Mucosa of descending colon (tissue), 3 donors: ENCODE measurements at regions not wholly inside any gene's neighbourhood (a gene's known extent, or its start where the extent isn't known, plus 50 kb on each side); places are given as distances from the start of the nearest gene placed in this dataset.

Experiments
- ATAC-seq: fragments of 200-7000 bp; cut with Tn5 transposase; one replicate; pipeline ENCODE4 v1.9.1; 2020; ENCODE audit warnings: mild to moderate bottlenecking, moderate library complexity
- DNase-seq, 3 donors: peaks; one replicate each; pipeline ENCODE4 v3.0.0-alpha.2; 2020
- H3K36me3 ChIP-seq: fragments of 200-600 bp; one replicate; pipeline ENCODE4 v1.8.0; 2021; ENCODE audit warnings: low read depth, mild to moderate bottlenecking
- H3K4me1 ChIP-seq: fragments of 200-600 bp; one replicate; pipeline ENCODE4 v1.8.0; 2021; ENCODE audit warnings: low read depth, mild to moderate bottlenecking
- H3K4me3 ChIP-seq: fragments of 200-600 bp; one replicate; pipeline ENCODE4 v1.8.0; 2021; ENCODE audit warnings: mild to moderate bottlenecking
- H3K9me3 ChIP-seq: fragments of 200-600 bp; one replicate; pipeline ENCODE4 v1.8.0; 2021; ENCODE audit warnings: mild to moderate bottlenecking
- CTCF ChIP-seq: fragments of 200-600 bp; IDR thresholded peaks from one replicate; pipeline ENCODE4 v1.8.0; 2022; ENCODE audit warnings: antibody characterized with exemption, mild to moderate bottlenecking
- intact Hi-C, 2 donors: fragments of 100-400 bp; cut with DNase I in 1 of 2; cut with micrococcal nuclease in 1 of 2; formaldehyde crosslinking; loops; one replicate each; pipeline versions ENCODE4 v1.11.0 to v1.11.1; 2022; cut with DNase I, micrococcal nuclease
- donor health status: DM: no; HTN: no; CAD: no; lungs with moderate emphysema.
- donor health status: DM: no; HTN: no; CAD: no.
- donor health status: DM: no; HTN: yes; CAD: no.

- Histone ChIP-seq H3K36me3 (no peaks in the 10 kb centered on the region), H3K4me1 (no peaks in the 10 kb centered on the region), H3K9me3 (no peaks in the 10 kb centered on the region), H3K4me3 (no peak overlapping the region)
- ATAC-seq (peak; percentile 89), DNase-seq (peak in 1 of 3 donors; percentile 5)
- intact Hi-C loops = no loop called here
- no peak for TF ChIP-seq CTCF
Measured at GRCh38 chr3:186487819-186488218, 56.4 kb downstream of the CRYGS start.

GRCh38 chr3:186487037-186487436, 57.1 kb downstream of the CRYGS start:
- TF ChIP-seq CTCF = no peak

GRCh38 chr3:186483611-186484340, 60.4 kb downstream of the CRYGS start:
- DNase-seq (no peak), ATAC-seq (no peak)
- H3K4me3 ChIP-seq = no peak overlapping the region
- intact Hi-C loops = no loop called here
- H3K4me1 ChIP-seq = no peaks in the 10 kb centered on the region
- H3K36me3 ChIP-seq = no peaks in the 10 kb centered on the region
- TF ChIP-seq CTCF = no peak
- H3K9me3 ChIP-seq = no peaks in the 10 kb centered on the region

More at GRCh38 chr3:186487037-186487436, 57.1 kb downstream of the CRYGS start:
- no peaks in the 10 kb centered on the region for H3K36me3 ChIP-seq
- no peaks in the 10 kb centered on the region for H3K4me1 ChIP-seq
- H3K4me3 ChIP-seq = no peak overlapping the region
- intact Hi-C loops = no loop called here
- DNase-seq (no peak), ATAC-seq (peak; percentile 58)
- H3K9me3 ChIP-seq = no peaks in the 10 kb centered on the region

GRCh38 chr3:186481526-186481925, 62.7 kb downstream of the CRYGS start:
- intact Hi-C loops = no loop called here
- Histone ChIP-seq H3K9me3 (no peaks in the 10 kb centered on the region), H3K4me1 (no peaks in the 10 kb centered on the region), H3K4me3 (no peak overlapping the region), H3K36me3 (no peaks in the 10 kb centered on the region)
- no peak for DNase-seq
- ATAC-seq = no peak
- no peak for TF ChIP-seq CTCF

GRCh38 chr3:186477876-186478275, 66.3 kb downstream of the CRYGS start:
- intact Hi-C loops = no loop called here
- Histone ChIP-seq H3K36me3 (no peaks in the 10 kb centered on the region), H3K9me3 (no peaks in the 10 kb centered on the region), H3K4me1 (no peaks in the 10 kb centered on the region), H3K4me3 (no peak overlapping the region)
- TF ChIP-seq CTCF = no peak
- no peak for ATAC-seq
- DNase-seq = no peak

GRCh38 chr3:186477033-186477432, 67.1 kb downstream of the CRYGS start:
- no peak for TF ChIP-seq CTCF
- ATAC-seq (no peak), DNase-seq (no peak)
- Histone ChIP-seq H3K9me3 (no peaks in the 10 kb centered on the region), H3K4me3 (no peak overlapping the region), H3K36me3 (no peaks in the 10 kb centered on the region), H3K4me1 (no peaks in the 10 kb centered on the region)
- intact Hi-C loops = no loop called here
